ENCODE measurements at regions not wholly inside any gene's neighbourhood (a gene's known extent, or its start where the extent isn't known, plus 50 kb on each side); places are given as distances from the start of the nearest gene placed in this dataset.

- no peak overlapping the region for H3K4me3 ChIP-seq
Observed at GRCh38 chr15:36481156-36481555, 98.3 kb upstream of the CDIN1 start.

DNA sequence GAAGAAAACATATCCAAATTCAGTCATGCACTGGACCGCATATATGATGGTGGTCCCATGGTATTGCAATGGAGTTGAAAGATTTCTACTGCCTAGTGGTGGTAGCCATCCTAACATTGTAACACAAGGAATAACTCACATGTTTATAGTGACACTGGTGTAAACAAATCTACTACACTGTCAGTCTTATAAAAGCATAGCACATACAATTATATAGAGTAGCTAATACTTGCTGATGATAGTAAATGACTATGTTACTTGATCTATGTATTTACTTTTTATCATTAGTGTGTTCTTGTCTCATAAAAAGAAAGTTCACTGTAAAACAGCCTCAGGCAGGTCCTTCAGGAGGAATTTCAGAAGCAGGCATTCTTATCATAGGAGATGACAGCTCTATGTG is 96.0 kb upstream of the CDIN1 start:
- Histone ChIP-seq H3K36me3 (no peaks in the 10 kb centered on the region), H3K27me3 (no peaks in the 10 kb centered on the region), H3K4me1 (no peaks in the 10 kb centered on the region), H3K27ac (no peak overlapping the region), H3K4me3 (no peak overlapping the region), H3K9me3 (no peaks in the 10 kb centered on the region)
- no peak for TF ChIP-seq CTCF (IDR thresholded peaks at IDR 0.05)
- no peak for DNase-seq (ENCODE audit: low spot score)

More at GRCh38 chr15:36481156-36481555, 98.3 kb upstream of the CDIN1 start:
- DNase-seq (ENCODE audit: low spot score): no peak
- no peak for TF ChIP-seq CTCF (IDR thresholded peaks at IDR 0.05)
- Histone ChIP-seq H3K9me3 (no peaks in the 10 kb centered on the region), H3K27me3 (no peaks in the 10 kb centered on the region), H3K36me3 (no peaks in the 10 kb centered on the region), H3K27ac (no peak overlapping the region), H3K4me1 (no peaks in the 10 kb centered on the region)

- Histone ChIP-seq H3K4me1 (no peaks in the 10 kb centered on the region), H3K9me3 (no peaks in the 10 kb centered on the region), H3K36me3 (no peaks in the 10 kb centered on the region), H3K27ac (no peak overlapping the region), H3K27me3 (no peaks in the 10 kb centered on the region), H3K4me3 (no peak overlapping the region)
- DNase-seq (ENCODE audit: low spot score): no peak
- TF ChIP-seq CTCF (IDR thresholded peaks at IDR 0.05): no peak
Observed at GRCh38 chr15:36484038-36484778, 95.2 kb upstream of the CDIN1 start.

DNA sequence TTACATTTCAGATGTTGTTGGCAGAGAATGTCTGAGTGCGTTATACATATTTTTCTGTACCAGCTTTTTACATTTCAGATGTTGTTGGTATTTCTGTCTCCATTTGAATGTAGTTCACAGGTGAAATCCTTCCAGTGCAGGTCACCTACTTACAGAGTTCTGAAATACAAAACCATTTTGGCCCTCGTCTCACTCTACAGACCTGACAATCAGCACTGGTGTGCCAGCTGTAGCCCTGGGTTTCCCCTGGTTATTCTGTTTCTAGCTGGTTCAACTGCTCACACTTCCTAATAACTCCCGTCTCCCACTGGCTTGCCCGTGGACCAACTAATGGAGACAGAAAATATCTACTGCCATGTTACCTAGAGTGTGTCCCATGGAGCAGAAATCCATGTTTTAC is 87.5 kb upstream of the CDIN1 start:
- no peak for TF ChIP-seq CTCF (IDR thresholded peaks at IDR 0.05)
- no peaks in the 10 kb centered on the region for H3K27me3 ChIP-seq

DNA sequence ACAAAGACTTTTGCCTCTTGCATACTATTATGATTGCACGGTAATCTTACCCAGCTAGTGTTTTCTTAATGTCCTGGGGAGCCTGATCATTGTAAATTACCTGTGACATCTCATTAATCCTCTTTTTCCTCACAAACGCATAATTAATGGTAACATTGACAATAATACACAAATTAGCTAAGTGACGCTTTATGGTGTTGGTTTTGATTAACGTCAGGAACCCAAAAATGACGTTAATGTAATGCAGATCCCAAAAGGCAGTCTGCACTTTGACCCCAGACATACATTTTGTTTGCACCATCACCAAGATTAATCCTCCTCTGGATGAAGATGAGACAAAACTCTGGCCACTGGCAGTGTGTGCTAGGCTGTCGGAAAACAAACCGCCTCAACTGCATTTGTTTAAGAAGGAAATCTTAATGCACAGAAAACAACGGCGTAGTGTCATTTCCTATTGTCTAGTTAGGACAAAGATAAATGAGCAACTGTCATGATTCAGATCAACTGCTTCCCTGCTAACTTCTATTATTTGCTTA is 83.9 kb upstream of the CDIN1 start:
- Histone ChIP-seq H3K27me3 (no peaks in the 10 kb centered on the region), H3K9me3 (no peaks in the 10 kb centered on the region), H3K4me1 (no peaks in the 10 kb centered on the region), H3K27ac (no peak overlapping the region), H3K4me3 (no peak overlapping the region), H3K36me3 (no peaks in the 10 kb centered on the region)
- TF ChIP-seq CTCF (IDR thresholded peaks at IDR 0.05): no peak
- no peak for DNase-seq (ENCODE audit: low spot score)

More for the DNA sequence above, 87.5 kb upstream of the CDIN1 start:
- no peak for DNase-seq (ENCODE audit: low spot score)
- Histone ChIP-seq H3K27ac (no peak overlapping the region), H3K9me3 (no peaks in the 10 kb centered on the region), H3K4me1 (no peaks in the 10 kb centered on the region), H3K36me3 (no peaks in the 10 kb centered on the region), H3K4me3 (no peak overlapping the region)

DNA sequence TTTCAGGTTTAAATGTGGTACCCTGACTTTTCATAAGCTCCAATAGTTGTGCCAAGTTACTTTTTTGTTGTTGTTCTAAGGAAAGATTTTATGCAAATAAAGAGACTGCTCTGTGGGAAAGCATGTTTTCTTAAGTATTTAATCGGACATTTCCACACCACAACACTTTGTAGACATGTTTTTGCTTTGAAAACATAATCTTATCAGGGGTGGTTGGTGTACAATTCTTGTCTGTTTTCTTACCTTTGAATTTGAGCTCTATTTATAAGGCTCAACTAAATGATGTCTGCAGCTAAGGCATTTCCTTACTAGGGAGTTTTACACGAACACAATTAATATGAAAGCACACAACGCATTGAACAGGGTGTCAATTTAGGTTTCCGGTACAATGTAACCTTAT is 81.5 kb upstream of the CDIN1 start:
- H3K27me3 ChIP-seq: no peaks in the 10 kb centered on the region
- no peak for DNase-seq (ENCODE audit: low spot score)
- no peak overlapping the region for H3K27ac ChIP-seq
- no peaks in the 10 kb centered on the region for H3K4me1 ChIP-seq
- no peaks in the 10 kb centered on the region for H3K36me3 ChIP-seq
- TF ChIP-seq CTCF (IDR thresholded peaks at IDR 0.05): no peak
- no peaks in the 10 kb centered on the region for H3K9me3 ChIP-seq
- H3K4me3 ChIP-seq: no peak overlapping the region

Data from right atrium auricular region (tissue), 2 donors.